NCI-H2029 (cell line): ENCODE measurements at regions not wholly inside any gene's neighbourhood (a gene's known extent, or its start where the extent isn't known, plus 50 kb on each side); places are given as distances from the start of the nearest gene placed in this dataset.
"Not testable (repeated sequence)": the region's sequence is repeated elsewhere in the genome, so short reads cannot be mapped to it uniquely, and the experiment has no call there.

ENCODE experiments used
- DNase-seq: peaks from one replicate; lab custom pipeline; 2025; lab: John Stamatoyannopoulos, UW

DNA sequence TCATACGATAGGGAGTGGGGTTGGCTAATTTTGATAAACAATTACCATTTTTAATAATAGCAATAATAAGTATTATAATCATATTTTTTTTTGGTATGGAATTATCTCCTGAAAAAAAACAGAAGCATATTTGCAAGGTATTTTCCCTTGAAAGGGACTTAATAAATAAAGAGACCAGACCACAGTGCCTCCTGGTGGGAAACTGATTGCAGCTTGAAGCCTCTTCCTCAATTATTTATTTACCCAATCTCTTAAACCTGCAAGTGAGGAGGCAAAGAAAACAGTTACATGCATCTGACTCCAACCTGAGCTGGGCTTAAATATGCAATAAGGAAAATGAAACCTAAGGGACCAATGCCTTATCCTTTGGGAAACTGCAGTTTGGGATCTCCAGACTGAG, 388.1 kb upstream of the ACO1 start:
- DNase-seq = no peak

DNA sequence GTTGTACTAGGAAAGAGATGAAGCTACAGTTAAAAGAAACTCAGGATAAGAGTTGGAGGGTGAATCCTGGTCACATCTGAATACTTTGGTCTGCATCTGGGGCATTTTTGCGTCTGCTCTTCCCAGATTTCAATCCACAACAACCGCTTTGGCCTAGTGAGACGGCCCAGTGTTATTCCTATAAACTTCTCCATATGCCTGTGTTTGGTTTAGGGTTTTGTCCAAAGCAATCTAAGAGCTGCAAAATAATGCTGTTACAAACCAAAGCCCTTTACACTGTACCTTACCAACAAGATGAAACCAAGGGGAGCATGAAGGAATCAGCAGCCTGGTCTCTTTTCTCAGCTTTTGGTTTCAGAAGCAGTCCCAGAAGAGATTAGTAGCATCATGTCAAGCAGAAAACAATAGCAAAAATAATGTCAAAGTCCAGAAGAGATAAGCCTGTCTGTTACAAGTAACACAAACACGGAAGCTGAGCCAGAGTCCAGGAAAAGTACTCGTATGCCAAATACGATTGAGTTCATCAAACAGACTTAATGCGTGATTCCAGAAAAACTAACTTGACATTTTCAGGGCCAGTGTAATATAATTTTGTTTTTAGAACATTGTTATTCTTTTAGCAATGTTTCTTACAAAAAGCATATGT, 379.9 kb upstream of the ACO1 start:
- no peak for DNase-seq

DNA sequence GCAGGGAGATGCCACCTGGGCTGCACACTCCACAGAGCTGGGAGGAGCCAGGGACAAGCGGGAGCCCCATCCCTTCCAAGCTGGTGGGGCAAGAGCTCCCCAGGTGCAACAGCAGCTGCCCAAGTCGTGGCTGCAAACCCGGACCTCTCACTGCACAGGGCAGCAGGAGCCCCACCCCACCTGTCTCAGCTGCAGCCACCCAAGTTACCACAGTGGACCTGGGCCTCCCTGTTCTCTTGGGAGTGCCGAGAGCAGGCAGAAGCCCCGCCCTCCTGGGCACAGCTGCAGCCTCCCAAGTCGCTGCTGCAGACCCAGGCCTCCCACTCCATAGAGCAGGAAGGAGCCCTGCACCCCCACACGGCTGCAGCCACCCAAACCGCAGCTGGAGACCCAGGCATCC, 374.1 kb upstream of the ACO1 start:
- no peak for DNase-seq

DNA sequence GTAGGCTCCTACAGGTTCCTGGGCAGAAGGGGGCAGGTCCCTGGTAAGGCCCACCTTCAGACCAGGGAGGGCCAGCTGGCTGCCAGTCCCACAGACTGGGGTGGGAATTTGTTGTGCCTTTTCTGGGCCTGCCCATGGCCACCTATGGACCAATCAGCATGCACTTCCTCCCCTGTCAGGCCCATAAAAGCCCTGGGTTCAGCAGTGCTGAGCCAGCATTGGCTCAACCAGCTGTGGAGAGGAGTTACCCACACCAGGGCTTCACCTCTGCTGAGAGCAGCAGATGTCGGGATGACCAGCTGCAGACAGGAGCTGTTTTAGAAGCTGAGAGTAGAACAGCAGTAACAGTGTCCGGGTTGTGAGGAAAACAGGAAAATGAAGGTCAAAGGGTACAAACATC, 373.4 kb upstream of the ACO1 start:
- DNase-seq = no peak

DNA sequence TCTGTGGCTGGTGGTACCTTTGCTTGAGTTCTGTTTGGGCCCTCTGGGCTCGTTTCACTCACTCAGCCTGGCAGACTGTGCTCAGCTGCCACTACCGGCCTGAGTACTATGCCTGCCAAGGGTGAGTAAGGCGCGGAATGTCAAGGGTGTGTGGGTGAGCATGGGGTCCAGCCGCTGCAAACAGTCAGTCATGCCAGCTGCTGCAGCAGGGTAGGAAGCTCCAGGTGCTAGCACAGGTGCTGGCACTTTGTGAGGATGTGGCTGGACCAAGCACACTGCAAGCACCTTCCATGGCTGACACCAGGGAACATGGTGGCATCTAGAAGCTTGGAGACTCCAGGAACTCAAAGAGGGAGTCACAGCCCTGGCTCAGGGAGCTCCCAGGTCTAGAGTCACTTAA, 368.6 kb upstream of the ACO1 start:
- no peak for DNase-seq

DNA sequence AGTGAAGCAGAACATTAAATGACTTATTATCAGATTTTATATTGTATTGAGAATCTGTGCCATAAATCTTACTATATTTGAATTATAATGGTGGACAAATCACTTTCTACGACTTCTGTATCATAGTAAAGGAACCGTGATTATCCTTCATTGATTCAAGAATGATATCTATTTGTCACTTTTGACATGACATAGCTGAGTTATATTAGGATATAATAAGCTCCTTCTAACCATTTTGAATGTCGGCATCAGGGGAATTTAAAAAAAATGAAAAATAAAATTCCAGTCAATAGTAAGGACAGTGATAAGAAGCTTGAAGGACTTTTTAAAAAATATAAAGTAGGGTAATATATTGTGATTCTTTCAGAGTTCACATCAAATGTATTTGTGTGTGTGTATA, 338.9 kb upstream of the ACO1 start:
- DNase-seq = no peak

DNA sequence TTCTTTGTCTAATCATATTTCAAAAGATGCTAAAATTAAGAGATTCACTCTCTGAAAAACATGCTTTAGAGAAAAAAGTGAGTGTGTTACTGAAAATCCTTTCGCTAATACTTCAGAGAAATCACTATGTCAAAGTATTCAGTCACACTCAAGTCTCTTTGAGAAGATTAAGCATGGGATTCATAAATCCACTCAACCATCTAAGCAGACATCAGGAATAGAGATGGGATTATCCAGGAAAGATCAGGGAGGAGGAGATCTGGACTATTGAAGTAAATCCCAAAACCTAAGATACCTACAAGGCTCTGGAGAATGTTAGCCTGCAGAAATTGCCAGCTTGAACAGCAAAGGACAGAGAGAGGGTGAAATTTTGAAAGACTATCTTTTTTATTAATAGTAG, 317.2 kb upstream of the ACO1 start:
- DNase-seq = no peak

DNA sequence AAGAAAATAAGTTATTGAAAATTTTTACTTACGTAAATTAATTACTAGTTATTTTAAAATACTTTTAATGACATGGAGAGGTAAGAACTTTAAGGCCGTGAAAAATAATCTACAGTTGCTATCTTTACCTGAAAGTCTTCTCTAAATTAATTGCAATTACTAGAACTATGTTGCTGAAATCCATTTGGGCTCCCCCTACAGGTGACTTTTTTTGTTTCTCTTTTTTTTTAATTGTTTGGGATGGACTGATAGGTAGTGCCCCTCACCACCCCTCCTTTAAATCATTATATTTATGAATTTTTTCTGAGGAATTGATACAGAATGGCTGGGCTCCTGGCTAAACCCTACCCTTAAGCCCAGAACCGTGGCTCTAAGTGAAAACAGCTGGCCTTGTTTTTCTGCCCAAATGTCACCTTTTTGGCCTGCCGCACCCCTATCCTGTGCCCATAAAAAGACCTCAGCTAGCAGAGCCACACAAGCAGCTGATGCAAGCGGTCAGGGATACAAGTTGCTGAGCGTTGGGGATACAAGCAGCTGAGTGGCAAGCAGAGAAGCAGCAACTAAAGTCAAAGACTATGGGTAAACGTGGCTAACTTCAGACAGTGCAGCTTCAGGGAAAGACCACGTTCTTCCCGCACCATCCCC, 315.2 kb upstream of the ACO1 start:
- no peak for DNase-seq

DNA sequence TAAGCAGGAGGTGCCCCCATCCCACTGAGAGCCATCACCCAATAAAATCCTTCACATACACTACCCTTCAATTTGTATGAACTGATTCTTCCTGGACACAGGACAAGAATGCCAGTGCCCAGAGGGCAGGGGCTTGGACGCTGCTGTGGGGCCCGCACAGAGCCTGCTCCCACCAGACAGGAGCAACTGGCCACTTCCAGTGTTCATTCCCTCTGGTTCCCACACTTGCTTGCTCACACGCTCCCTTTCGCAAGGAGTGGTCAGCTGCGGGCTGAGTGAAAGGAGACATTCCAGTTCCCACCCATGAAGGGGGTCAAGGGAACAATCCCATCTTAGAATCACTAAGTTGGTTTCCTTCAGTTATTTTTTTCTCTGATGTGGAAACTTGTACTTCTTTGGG, 314.5 kb upstream of the ACO1 start:
- no peak for DNase-seq

DNA sequence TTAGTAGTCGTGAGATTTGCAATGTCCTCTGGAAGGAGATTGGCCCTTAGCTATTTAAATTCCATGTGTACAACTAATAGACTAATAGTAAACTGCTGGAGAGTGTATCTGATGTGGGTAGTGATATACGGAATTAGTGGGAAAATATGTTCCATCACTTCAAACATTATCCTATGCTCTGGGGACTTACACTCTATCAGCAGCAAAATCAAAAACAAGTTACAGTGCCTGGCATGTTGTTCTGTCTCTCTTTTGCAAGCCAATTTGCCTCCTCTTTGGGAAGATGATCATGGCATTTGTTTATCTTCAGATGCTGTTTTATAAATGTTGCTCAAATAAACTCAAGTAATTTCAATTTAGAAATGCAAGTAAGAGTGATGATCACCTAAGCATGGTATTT, 311.9 kb upstream of the ACO1 start:
- DNase-seq = no peak

DNA sequence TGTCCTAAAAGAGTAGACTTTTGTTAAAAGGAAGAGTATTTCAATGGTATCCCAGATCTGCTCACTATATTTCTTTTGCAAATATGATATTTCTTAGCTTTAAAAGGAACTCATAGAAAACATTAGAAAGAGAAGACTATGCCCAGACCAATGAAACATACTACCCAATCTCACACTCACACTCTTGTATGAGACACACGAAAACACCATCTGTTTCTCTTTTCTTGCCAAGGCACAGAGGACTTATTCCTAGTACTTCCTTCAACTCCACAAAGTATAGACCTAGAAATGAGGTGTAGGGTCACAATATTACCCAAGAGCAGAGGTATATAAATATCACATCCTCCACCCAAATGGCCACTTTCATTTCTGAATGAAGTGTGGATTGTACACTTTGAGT, 292.4 kb upstream of the ACO1 start:
- no peak for DNase-seq

DNA sequence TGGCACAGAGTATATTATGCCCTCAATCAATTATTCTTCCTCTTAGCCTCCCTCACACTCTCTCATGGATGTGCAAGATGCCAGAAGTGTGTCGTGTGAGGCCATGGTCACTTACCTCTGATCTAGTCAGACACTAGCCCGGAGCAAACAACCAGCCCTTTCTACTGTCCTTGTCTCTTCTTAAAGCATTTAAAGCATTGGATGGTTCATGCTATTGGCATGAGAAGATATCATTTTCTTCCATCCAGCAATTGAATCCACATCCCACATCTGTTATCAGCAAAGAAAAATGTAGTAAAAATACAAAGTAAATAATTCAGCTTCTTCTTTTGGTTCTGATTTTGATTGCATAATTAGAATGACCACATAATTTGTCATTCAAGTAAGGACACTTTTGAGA, 267.2 kb upstream of the ACO1 start:
- DNase-seq = no peak

DNA sequence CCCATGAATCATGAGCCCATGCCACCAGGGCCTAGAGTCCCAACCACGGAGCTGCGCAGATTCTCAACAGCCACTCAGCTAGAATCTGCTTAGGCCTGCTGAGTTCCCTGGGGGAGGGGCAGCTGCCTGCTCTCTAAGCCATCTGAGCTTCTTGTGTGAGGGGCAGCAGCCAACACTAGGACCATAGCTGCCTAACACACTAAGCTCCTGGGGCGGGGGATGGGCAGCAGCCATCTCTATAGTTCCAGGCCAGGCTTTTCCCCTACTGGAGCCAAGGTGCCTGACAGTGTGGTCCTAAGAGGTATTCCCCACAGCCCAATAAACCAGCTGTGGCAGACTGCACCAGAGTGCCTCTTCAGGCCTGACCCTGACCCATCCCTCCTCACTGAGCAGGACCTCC, 255.9 kb upstream of the ACO1 start:
- no peak for DNase-seq

DNA sequence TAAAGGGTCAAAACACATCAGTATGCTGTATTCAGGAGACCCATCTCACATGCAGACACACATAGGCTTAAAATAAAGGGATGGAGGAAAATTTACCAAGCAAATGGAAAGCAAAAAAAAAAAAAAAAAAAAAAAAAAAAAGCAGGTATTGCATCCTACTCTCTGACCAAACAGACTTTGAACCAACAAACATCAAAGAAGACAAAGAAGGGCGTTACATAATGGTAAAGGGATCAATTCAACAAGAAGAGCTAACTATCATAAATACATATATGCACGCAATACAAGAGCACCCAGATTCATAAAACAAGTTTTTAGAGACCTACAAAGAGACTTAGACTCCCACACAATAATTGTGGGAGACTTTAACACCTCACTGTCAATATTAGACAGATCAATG, 253.7 kb upstream of the ACO1 start:
- DNase-seq = not testable (repeated sequence)

DNA sequence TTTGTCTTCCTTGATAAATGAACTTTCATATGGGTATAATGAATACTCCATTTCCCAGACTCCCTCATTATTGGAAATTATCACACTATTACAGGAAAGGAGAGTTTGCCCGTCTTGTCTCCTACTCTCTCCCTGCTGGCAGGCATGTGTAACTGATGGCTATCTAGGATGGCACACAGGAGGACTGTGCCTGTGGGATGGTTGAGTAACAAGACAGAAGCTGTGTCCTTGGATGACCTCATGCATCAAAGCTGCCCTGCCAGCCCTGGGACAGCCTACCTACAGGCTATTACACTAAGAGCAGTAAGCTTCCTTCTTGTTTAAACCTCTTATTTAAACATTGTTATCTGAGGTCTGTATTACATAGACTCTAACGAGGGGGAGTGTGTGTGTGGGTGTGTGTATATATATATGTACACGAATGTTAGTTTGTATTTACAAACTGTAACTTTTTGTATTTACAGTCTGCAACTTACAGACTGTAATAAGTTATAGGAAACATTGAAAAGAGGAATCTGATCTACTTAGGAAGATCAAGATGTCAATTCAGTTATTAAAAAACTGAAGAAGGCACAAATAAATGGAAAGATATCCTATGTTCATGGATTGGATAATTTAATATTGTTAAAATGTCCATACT, 247.6 kb upstream of the ACO1 start:
- no peak for DNase-seq

DNA sequence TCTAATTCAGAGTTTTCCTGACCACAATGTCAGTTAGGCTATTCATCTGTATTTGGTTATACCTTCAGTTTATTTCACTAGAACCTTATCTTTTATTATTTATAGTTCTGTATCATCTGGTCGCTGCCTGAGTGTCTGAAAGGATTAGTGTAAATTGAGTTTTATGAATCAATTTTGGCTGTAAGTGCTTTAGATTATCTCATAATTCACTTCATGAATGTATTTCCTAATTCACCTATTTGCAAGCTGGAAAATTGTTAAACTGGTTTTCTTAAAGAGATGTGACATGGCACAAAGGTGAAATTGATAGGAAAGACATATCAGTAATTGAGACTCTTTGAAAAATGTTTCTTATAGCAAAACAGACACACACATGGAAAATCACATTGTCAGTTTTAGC, 242.4 kb upstream of the ACO1 start:
- DNase-seq = no peak

DNA sequence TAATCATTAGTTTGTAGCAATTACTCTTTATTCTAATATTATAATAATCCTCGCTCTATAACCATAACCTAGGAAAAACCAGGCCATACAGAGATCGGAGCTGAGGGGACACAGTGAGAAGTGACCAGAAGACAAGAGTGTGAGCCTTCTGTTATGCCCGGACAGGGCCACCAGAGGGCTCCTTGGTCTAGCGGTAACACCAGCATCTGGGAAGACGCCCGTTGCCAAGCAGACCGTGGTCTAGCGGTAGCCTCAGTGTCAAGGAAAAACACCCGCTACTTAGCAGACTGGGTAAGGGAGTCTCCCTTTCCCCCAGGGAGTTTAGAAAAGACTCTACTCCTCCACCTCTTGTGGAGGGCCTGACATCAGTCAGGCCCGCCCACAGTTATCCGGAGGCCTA, 235.9 kb upstream of the ACO1 start:
- not testable (repeated sequence) for DNase-seq

DNA sequence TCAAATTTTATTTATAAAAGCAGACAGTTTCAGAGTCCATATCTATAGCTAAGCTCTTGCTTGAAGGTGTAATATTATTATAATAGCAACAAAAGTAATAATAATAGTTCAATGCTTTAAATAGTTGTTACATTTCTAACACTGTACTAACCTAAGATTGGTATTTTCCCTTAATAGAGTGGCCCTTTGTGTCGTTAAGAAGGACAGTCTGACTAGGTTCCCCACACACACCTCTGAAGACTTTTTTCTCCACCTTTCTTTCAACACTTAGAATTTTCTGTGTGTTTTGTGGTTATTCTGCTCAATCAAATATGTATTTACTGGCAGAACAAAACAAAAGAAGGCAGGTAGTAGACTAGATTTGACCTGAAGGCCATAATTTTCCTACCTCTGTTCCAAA, 223.2 kb upstream of the ACO1 start:
- no peak for DNase-seq

DNA sequence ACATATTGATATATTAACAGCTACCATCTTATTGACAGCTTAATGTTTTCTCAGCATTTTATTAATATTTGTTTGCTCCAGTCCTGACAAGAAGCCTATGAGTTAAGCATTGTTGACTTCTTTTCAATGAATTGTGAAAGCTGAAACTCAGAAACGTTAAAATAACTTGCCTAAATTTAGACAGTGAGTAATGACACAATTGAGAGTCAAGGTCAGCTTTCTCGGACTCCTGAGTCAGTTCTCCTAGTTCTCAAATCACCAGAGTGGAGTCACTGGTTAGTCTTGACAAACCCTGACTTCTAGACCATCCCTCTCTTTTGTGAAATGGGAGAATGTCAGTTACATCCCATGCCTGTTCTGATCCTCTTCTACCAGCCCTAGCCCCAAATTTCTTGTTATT, 222.7 kb upstream of the ACO1 start:
- no peak for DNase-seq

DNA sequence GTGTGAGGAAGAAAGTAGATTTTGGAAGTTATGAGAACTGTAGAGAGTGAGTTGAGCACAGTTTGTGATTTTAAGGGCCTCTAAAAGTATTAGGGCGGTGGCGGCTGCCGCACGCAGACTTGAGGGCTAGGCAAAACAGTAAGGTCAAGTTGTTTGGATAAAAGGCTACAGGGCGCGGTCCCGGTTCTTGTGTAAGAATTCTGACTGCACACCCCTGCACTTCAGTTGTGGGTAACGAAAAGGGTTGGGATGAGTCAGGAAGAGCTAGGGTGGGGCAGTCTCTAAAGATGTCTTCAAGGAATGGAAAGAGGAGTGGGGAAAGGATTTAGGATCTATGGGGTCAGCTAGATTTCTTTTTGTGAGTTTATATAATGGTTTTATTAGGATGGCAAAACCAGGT, 218.1 kb upstream of the ACO1 start:
- not testable (repeated sequence) for DNase-seq

DNA sequence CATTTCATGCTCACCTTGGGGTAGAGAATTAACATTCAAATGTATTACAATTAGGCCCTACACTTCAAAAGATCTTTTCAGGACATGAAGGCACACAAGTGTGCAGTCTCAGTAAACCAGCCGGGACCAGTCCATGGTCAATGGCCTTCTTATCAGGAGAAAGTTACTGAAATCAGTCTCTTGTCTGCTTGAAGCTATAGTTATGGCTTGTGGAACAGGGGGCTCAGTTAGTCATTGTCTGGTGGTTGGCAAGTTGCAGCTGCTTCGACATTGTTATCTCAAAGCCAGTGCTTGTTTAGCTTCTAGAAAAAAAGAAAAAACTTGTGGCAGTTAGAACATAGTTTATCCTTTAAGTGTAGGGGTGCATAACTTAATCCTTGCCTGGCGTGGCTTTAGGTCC, 213.1 kb upstream of the ACO1 start:
- no peak for DNase-seq

DNA sequence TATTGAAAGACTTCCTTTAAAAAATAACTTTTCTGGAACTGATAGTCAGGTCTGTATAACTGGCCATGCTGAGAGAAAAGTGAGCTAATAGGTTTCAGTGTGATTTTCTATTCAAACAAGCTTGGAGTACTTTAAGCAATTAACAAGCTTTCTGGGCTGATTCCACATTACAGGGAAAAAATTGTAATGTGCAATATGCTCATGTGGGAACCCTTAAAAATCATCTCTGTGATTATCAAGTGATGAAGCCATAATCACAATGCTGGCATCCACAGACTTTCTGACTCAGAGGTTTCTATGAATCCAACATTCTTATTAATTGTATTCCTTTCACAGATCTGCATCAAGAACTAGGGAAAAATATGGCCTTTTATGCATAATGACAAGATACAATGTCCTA, 212.2 kb upstream of the ACO1 start:
- no peak for DNase-seq

DNA sequence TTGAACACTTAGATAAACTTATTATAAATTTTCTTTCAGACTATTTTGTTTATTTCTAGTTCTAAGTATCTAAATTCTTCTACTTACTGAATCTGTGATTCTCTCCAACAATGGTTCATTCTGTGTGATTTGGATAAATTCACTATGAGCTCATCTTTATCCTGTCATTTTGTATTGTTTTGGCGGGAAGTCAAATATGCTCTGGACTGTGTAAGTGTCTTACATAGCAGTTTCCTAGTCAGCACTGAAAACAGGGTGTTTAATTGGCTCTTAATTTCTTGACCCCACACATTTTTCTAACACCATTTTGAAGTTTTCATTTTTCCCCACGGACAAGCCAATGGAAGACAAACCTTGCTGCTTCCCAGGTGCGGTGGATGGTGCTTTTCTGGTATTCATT, 207.0 kb upstream of the ACO1 start:
- DNase-seq = no peak

DNA sequence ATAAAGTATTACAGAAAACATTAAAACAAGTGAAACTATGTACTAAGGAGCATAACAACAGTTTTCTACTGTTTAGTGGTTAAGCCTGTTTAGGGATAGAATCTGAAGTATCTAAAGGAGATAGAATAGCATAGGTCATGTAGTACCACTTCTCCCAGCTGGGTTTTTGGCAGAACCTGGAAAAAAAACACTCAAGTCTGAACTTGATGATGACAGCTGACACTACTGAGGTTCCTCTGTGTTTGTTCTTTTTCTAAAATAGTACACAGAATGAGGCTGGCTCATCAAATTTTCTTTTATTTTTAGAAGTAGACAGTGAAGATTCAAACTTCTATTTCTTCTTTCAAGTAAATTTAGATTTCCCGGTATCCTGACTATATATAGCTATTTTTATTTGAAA, 203.8 kb upstream of the ACO1 start:
- DNase-seq = peak; percentile 27
